HepG2 (cell line): ENCODE measurements at regions not wholly inside any gene's neighbourhood (a gene's known extent, or its start where the extent isn't known, plus 50 kb on each side); places are given as distances from the start of the nearest gene placed in this dataset.

Source experiments
- ATF1 ChIP-seq: IDR thresholded peaks from 2 replicates; pipeline ENCODE4 v1.6.1; 2016; ENCODE audit warnings: mild to moderate bottlenecking, control low read depth
- BCL6 ChIP-seq: IDR thresholded peaks from 2 replicates; pipeline ENCODE4 v1.6.1; 2016; ENCODE audit warnings: missing genetic modification reagents, missing compliant biosample characterization
- FOSL2 ChIP-seq: sonication (generic); formaldehyde crosslinking; IDR thresholded peaks from 2 replicates; pipeline ENCODE4 v1.4.0; 2020; ENCODE audit warnings: missing genetic modification reagents
- HIVEP1 ChIP-seq: sonication (generic); formaldehyde crosslinking; IDR thresholded peaks from 2 replicates; pipeline ENCODE4 v1.4.0; 2020; ENCODE audit warnings: mild to moderate bottlenecking, missing genetic modification reagents
- HNF4A ChIP-seq: sonication (generic); formaldehyde crosslinking; IDR thresholded peaks from 2 replicates; pipeline ENCODE4 v1.4.0; 2020; ENCODE audit warnings: missing genetic modification reagents
- MED1 ChIP-seq: sonication (generic); formaldehyde crosslinking; IDR thresholded peaks from 2 replicates; pipeline ENCODE4 v1.4.0; 2020; ENCODE audit warnings: missing genetic modification reagents
- NFKB2 ChIP-seq: sonication (generic); formaldehyde crosslinking; IDR thresholded peaks from 2 replicates; pipeline ENCODE4 v1.4.0; 2020; ENCODE audit warnings: missing genetic modification reagents, borderline replicate concordance
- PAX8 ChIP-seq: sonication (generic); formaldehyde crosslinking; IDR thresholded peaks from 2 replicates; pipeline ENCODE4 v1.8.0; 2022; ENCODE audit warnings: mild to moderate bottlenecking, missing genetic modification reagents, borderline replicate concordance
- SMAD3 ChIP-seq: sonication (generic); formaldehyde crosslinking; IDR thresholded peaks from 2 replicates; pipeline ENCODE4 v1.4.0; 2020; ENCODE audit warnings: missing genetic modification reagents
- SP1 ChIP-seq, 2 experiments: fragments of 450-650 bp in 1 of 2; sonication (generic) in 1 of 2; formaldehyde crosslinking in 1 of 2; IDR thresholded peaks; 2 replicates each; pipeline versions ENCODE4 v1.4.0 to v1.6.1; 2016 to 2020; ENCODE audit warnings: missing genetic modification reagents in 1 of 2
- TCF12 ChIP-seq, 2 experiments: fragments of 450-650 bp in 1 of 2; sonication (generic) in 1 of 2; formaldehyde crosslinking in 1 of 2; IDR thresholded peaks; 2 replicates each; pipeline versions ENCODE4 v1.6.1 to v1.8.0; 2017 to 2022; ENCODE audit warnings: antibody characterized with exemption in 1 of 2, mild to moderate bottlenecking in 1 of 2, missing genetic modification reagents in 1 of 2, moderate library complexity in 1 of 2
- THYN1 ChIP-seq: sonication (generic); formaldehyde crosslinking; IDR thresholded peaks from 2 replicates; pipeline ENCODE4 v1.8.1; 2023; ENCODE audit warnings: low read depth, mild to moderate bottlenecking, moderate library complexity, missing genetic modification reagents, borderline replicate concordance
- ZFX ChIP-seq: sonication (generic); formaldehyde crosslinking; IDR thresholded peaks from 2 replicates; pipeline ENCODE4 v1.4.0; 2020; ENCODE audit warnings: mild to moderate bottlenecking, low read depth, missing genetic modification reagents, moderate library complexity
- ZNF264 ChIP-seq: sonication (generic); formaldehyde crosslinking; IDR thresholded peaks from 2 replicates; pipeline ENCODE4 v1.4.0; 2020; ENCODE audit warnings: missing genetic modification reagents
- ZNF737 ChIP-seq: sonication (generic); formaldehyde crosslinking; IDR thresholded peaks from 2 replicates; pipeline ENCODE4 v1.5.0; 2020; ENCODE audit warnings: missing genetic modification reagents, mild to moderate bottlenecking, borderline replicate concordance
- TF ChIP-seq, protein P1 (sequence below), 2 experiments: IDR thresholded peaks; 2 replicates each; pipeline ENCODE4 v1.6.1; 2011 to 2012; ENCODE audit warnings: low read length in 2 of 2, borderline replicate concordance in 1 of 2, low read depth in 1 of 2, mild to moderate bottlenecking in 1 of 2, moderate library complexity in 1 of 2
- TF ChIP-seq, protein P2 (sequence below): sonication (generic); formaldehyde crosslinking; IDR thresholded peaks from 2 replicates; pipeline ENCODE4 v1.4.0; 2020; ENCODE audit warnings: missing genetic modification reagents, borderline replicate concordance
- TF ChIP-seq, protein P3 (sequence below): sonication (generic); formaldehyde crosslinking; IDR thresholded peaks from 2 replicates; pipeline ENCODE4 v1.5.1; 2020; ENCODE audit warnings: mild to moderate bottlenecking, moderate library complexity, missing genetic modification reagents
- TF ChIP-seq, protein P4 (sequence below): sonication (generic); formaldehyde crosslinking; IDR thresholded peaks from 2 replicates; pipeline ENCODE4 v1.4.0; 2020; ENCODE audit warnings: missing genetic modification reagents

DNA sequence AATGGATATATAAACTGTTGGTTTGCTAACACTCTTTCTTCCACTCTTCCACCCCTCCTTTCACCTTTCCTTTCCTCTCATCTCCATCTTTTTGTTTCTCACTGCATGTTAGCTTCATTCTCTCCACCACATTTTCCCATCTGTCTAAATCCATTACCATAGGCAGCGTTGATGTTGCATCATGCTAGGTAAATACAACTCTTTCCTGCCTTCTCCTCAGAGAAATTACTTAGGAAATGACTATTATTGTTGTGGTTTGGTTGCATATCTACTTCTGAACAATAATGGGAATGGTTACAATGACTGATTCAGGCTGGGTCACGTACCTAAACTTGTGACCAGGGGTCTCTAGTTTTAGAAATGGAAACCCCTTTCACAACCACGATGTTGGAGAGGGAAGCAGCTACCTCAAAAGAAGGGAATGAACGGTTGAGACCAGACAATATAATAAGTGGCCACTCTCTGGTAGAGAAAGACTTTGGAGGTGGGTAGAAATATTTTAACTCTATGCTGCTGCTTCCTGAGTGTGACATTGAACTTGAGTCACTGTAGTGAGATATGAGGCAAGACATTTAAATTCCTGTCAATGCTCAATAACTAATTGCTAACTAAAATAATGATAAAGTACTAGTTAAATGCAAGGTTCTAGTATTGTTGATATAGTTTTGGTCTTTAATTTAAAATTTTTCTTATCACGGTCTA is 314.1 kb upstream of the TGFBR2 start (continued):
- TF ChIP-seq ZNF737 (CRISPR knock-in tag) = no peak
- no peak for TF ChIP-seq HIVEP1 (CRISPR knock-in tag)
- no peak for TF ChIP-seq TCF12 (IDR thresholded peaks at IDR 0.05)
- no peak for TF ChIP-seq TCF12 (CRISPR knock-in tag; IDR thresholded peaks at IDR 0.05)
- TF ChIP-seq, protein P1, sequence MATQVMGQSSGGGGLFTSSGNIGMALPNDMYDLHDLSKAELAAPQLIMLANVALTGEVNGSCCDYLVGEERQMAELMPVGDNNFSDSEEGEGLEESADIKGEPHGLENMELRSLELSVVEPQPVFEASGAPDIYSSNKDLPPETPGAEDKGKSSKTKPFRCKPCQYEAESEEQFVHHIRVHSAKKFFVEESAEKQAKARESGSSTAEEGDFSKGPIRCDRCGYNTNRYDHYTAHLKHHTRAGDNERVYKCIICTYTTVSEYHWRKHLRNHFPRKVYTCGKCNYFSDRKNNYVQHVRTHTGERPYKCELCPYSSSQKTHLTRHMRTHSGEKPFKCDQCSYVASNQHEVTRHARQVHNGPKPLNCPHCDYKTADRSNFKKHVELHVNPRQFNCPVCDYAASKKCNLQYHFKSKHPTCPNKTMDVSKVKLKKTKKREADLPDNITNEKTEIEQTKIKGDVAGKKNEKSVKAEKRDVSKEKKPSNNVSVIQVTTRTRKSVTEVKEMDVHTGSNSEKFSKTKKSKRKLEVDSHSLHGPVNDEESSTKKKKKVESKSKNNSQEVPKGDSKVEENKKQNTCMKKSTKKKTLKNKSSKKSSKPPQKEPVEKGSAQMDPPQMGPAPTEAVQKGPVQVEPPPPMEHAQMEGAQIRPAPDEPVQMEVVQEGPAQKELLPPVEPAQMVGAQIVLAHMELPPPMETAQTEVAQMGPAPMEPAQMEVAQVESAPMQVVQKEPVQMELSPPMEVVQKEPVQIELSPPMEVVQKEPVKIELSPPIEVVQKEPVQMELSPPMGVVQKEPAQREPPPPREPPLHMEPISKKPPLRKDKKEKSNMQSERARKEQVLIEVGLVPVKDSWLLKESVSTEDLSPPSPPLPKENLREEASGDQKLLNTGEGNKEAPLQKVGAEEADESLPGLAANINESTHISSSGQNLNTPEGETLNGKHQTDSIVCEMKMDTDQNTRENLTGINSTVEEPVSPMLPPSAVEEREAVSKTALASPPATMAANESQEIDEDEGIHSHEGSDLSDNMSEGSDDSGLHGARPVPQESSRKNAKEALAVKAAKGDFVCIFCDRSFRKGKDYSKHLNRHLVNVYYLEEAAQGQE (IDR thresholded peaks at IDR 0.05; ENCODE audit: borderline replicate concordance in 1 of 2, low read depth in 1 of 2, low read length in 2 of 2) = no peak
- TF ChIP-seq, protein P2, sequence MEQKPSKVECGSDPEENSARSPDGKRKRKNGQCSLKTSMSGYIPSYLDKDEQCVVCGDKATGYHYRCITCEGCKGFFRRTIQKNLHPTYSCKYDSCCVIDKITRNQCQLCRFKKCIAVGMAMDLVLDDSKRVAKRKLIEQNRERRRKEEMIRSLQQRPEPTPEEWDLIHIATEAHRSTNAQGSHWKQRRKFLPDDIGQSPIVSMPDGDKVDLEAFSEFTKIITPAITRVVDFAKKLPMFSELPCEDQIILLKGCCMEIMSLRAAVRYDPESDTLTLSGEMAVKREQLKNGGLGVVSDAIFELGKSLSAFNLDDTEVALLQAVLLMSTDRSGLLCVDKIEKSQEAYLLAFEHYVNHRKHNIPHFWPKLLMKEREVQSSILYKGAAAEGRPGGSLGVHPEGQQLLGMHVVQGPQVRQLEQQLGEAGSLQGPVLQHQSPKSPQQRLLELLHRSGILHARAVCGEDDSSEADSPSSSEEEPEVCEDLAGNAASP (CRISPR knock-in tag) = no peak; the same call in 1 of the 2 replicates
- TF ChIP-seq, protein P3, sequence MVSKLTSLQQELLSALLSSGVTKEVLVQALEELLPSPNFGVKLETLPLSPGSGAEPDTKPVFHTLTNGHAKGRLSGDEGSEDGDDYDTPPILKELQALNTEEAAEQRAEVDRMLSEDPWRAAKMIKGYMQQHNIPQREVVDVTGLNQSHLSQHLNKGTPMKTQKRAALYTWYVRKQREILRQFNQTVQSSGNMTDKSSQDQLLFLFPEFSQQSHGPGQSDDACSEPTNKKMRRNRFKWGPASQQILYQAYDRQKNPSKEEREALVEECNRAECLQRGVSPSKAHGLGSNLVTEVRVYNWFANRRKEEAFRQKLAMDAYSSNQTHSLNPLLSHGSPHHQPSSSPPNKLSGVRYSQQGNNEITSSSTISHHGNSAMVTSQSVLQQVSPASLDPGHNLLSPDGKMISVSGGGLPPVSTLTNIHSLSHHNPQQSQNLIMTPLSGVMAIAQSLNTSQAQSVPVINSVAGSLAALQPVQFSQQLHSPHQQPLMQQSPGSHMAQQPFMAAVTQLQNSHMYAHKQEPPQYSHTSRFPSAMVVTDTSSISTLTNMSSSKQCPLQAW (CRISPR knock-in tag) = no peak
- no peak for TF ChIP-seq NFKB2 (CRISPR knock-in tag)
- TF ChIP-seq SMAD3 = peak; percentile 38; the same call in 1 of the 2 replicates
- TF ChIP-seq MED1 (CRISPR knock-in tag) = peak; percentile 83
- TF ChIP-seq BCL6 = 0 out of 2 replicates have a peak, but pooled peaks have one; percentile 36
- TF ChIP-seq, protein P4, sequence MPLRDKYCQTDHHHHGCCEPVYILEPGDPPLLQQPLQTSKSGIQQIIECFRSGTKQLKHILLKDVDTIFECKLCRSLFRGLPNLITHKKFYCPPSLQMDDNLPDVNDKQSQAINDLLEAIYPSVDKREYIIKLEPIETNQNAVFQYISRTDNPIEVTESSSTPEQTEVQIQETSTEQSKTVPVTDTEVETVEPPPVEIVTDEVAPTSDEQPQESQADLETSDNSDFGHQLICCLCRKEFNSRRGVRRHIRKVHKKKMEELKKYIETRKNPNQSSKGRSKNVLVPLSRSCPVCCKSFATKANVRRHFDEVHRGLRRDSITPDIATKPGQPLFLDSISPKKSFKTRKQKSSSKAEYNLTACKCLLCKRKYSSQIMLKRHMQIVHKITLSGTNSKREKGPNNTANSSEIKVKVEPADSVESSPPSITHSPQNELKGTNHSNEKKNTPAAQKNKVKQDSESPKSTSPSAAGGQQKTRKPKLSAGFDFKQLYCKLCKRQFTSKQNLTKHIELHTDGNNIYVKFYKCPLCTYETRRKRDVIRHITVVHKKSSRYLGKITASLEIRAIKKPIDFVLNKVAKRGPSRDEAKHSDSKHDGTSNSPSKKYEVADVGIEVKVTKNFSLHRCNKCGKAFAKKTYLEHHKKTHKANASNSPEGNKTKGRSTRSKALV (CRISPR knock-in tag) = no peak
- TF ChIP-seq ZNF264 = no peak
- TF ChIP-seq FOSL2 (CRISPR knock-in tag) = peak; percentile 55
- no peak for TF ChIP-seq SP1 (IDR thresholded peaks at IDR 0.05)
- no peak for TF ChIP-seq SP1 (CRISPR knock-in tag; IDR thresholded peaks at IDR 0.05)
- no peak for TF ChIP-seq THYN1 (CRISPR knock-in tag)
- TF ChIP-seq HNF4A (CRISPR knock-in tag) = peak; percentile 8; the same call in 1 of the 2 replicates
- TF ChIP-seq ZFX (CRISPR knock-in tag) = no peak
- no peak for TF ChIP-seq ATF1
- no peak for TF ChIP-seq PAX8
